Endothelial cell of umbilical vein (primary cell): ENCODE measurements at regions not wholly inside any gene's neighbourhood (a gene's known extent, or its start where the extent isn't known, plus 50 kb on each side); places are given as distances from the start of the nearest gene placed in this dataset.

Experiments
- BruUV-seq: library from RNA; stranded (reverse); fragments of 400-500 nt; replicated peaks from 2 replicates; lab custom pipeline; 2021; lab: Mats Ljungman, UMichigan
- CTCF ChIA-PET: fragments of 300-600, 350-600 bp; sonication (Branson Sonifier 250); formaldehyde crosslinking; loops from one replicate; lab custom pipeline; 2021; ENCODE audit warnings: antibody characterized with exemption, inconsistent platforms; lab: Charles Lee
- POLR2A ChIA-PET: fragments of 300-600, 350-600 bp; sonication (Branson Sonifier 250); formaldehyde crosslinking; loops from one replicate; lab custom pipeline; 2021; ENCODE audit warnings: antibody characterized with exemption, inconsistent platforms; lab: Charles Lee
- DNase-seq: peaks from one replicate; pipeline ENCODE4 v3.0.0-alpha.2; 2011; ENCODE audit warnings: low read depth, low spot score
- FAIRE-seq: peaks from 2 replicates; lab custom pipeline; 2011; peaks lifted over from hg19 to GRCh38; lab: Jason Lieb, UNC
- H2AFZ ChIP-seq: 2 replicates; pipeline ENCODE4 v1.6.0; 2012; ENCODE audit warnings: low read depth, low read length, control low read depth, inconsistent platforms
- H3K27ac ChIP-seq: 2 replicates; pipeline ENCODE4 v1.5.1; 2011; ENCODE audit warnings: low read depth, mild to moderate bottlenecking, control low read depth, low read length, moderate library complexity; ENCODE audit not compliant: insufficient read depth
- H3K27me3 ChIP-seq, 2 experiments: 2 replicates each; pipeline versions ENCODE4 v1.6.0 to v1.6.1; 2011; ENCODE audit warnings: low read length in 2 of 2, mixed read lengths in 1 of 2; ENCODE audit not compliant: control insufficient read depth in 2 of 2, insufficient read depth in 2 of 2
- H3K36me3 ChIP-seq, 2 experiments: 2 replicates in 1 of 2; 3 replicates in 1 of 2; pipeline ENCODE4 v1.5.1; 2011; ENCODE audit warnings: low read length in 2 of 2, mild to moderate bottlenecking in 1 of 2, moderate library complexity in 1 of 2; ENCODE audit not compliant: control insufficient read depth in 2 of 2, insufficient read depth in 2 of 2; ENCODE audit errors: extremely low read depth in 1 of 2
- H3K4me1 ChIP-seq: 3 replicates; pipeline ENCODE4 v1.5.1; 2011; ENCODE audit warnings: mild to moderate bottlenecking, low read length; ENCODE audit not compliant: control insufficient read depth, insufficient read depth; ENCODE audit errors: extremely low read depth
- H3K4me2 ChIP-seq: 2 replicates; pipeline ENCODE4 v1.6.1; 2011; ENCODE audit warnings: low read length, control low read depth, mixed read lengths; ENCODE audit not compliant: insufficient read depth
- H3K4me3 ChIP-seq, 3 experiments: fragments of 200-600 bp in 1 of 3; sonication (generic), shearing (Covaris generic) in 1 of 3; replicated peaks in 1 of 3; 2 replicates each; pipeline ENCODE4 v1.5.1; 2011 to 2016; ENCODE audit warnings: control low read depth in 3 of 3, low read length in 3 of 3, mild to moderate bottlenecking in 2 of 3, inconsistent platforms in 1 of 3, low read depth in 1 of 3, moderate library complexity in 1 of 3; ENCODE audit not compliant: insufficient read depth in 1 of 3
- H3K79me2 ChIP-seq: 2 replicates; pipeline ENCODE4 v1.6.0; 2012; ENCODE audit warnings: low read length, inconsistent platforms; ENCODE audit not compliant: control insufficient read depth, insufficient read depth
- H3K9ac ChIP-seq: replicated peaks from 2 replicates; pipeline ENCODE3; 2011; ENCODE audit warnings: low read length, control low read depth; ENCODE audit not compliant: insufficient read depth; ENCODE audit errors: extremely low read depth
- H3K9me1 ChIP-seq: replicated peaks from 3 replicates; pipeline ENCODE4 v1.6.0; 2011; ENCODE audit warnings: mild to moderate bottlenecking, low read length; ENCODE audit not compliant: control insufficient read depth, insufficient read depth; ENCODE audit errors: extremely low read depth
- H3K9me3 ChIP-seq: replicated peaks from 2 replicates; pipeline ENCODE4 v1.5.1; 2012; ENCODE audit warnings: low read length, inconsistent platforms; ENCODE audit not compliant: control insufficient read depth, insufficient read depth
- H4K20me1 ChIP-seq: replicated peaks from 2 replicates; pipeline ENCODE3; 2011; ENCODE audit warnings: mild to moderate bottlenecking, low read length; ENCODE audit not compliant: control insufficient read depth, insufficient read depth; ENCODE audit errors: extremely low read depth
- EZH2 ChIP-seq: IDR thresholded peaks from 2 replicates; pipeline ENCODE4 v1.6.1; 2012; ENCODE audit warnings: borderline replicate concordance, low read depth, mild to moderate bottlenecking, moderate library complexity, low read length, inconsistent platforms; ENCODE audit not compliant: severe bottlenecking
- FOS ChIP-seq: IDR thresholded peaks from 2 replicates; pipeline ENCODE4 v1.6.1; 2011; ENCODE audit warnings: mild to moderate bottlenecking, low read length, moderate library complexity, borderline replicate concordance; ENCODE audit not compliant: insufficient read depth
- GATA2 ChIP-seq: IDR thresholded peaks from 2 replicates; pipeline ENCODE4 v1.7.0; 2011; ENCODE audit warnings: low read depth, mild to moderate bottlenecking, moderate library complexity, mixed read lengths, low read length; ENCODE audit not compliant: insufficient read length, insufficient read depth
- MYC ChIP-seq: IDR thresholded peaks from one replicate; pipeline ENCODE4 v1.6.1; 2011; ENCODE audit warnings: mild to moderate bottlenecking, low read depth, low read length
- POLR2A ChIP-seq: IDR thresholded peaks from 2 replicates; pipeline ENCODE4 v1.6.1; 2012; ENCODE audit warnings: low read depth, mild to moderate bottlenecking, control low read depth, low read length
- POLR2AphosphoS5 ChIP-seq: IDR thresholded peaks from 2 replicates; pipeline ENCODE4 v1.6.1; 2012; ENCODE audit warnings: low read depth, mild to moderate bottlenecking, control low read depth, low read length, moderate library complexity; ENCODE audit not compliant: insufficient read depth
- dilution Hi-C: fragments of 300-500 bp; cut with MboI; formaldehyde crosslinking; loops from one replicate; pipeline ENCODE4 v1.15.0; 2019; ENCODE audit warnings: low sequenced_read_pairs; ENCODE audit not compliant: extremely low pct_ligation_motif_present
- intact Hi-C: fragments of 100-400 bp; cut with micrococcal nuclease; formaldehyde crosslinking; loops from one replicate; pipeline ENCODE4 v1.10.0; 2022
- TF ChIP-seq, protein P1 (sequence below): IDR thresholded peaks from 2 replicates; pipeline ENCODE4 v1.6.1; 2011; ENCODE audit not compliant: insufficient read depth, insufficient read length
- TF ChIP-seq, protein P2 (sequence below), 2 donors: IDR thresholded peaks; 1 replicate in 1 of 2; 2 replicates in 1 of 2; pipeline ENCODE4 v1.5.1; 2011; ENCODE audit warnings: low read length in 2 of 2, mild to moderate bottlenecking in 2 of 2, moderate library complexity in 2 of 2, control low read depth in 1 of 2, inconsistent platforms in 1 of 2, low read depth in 1 of 2; ENCODE audit not compliant: insufficient read depth in 1 of 2; ENCODE audit errors: extremely low read depth in 1 of 2

DNA sequence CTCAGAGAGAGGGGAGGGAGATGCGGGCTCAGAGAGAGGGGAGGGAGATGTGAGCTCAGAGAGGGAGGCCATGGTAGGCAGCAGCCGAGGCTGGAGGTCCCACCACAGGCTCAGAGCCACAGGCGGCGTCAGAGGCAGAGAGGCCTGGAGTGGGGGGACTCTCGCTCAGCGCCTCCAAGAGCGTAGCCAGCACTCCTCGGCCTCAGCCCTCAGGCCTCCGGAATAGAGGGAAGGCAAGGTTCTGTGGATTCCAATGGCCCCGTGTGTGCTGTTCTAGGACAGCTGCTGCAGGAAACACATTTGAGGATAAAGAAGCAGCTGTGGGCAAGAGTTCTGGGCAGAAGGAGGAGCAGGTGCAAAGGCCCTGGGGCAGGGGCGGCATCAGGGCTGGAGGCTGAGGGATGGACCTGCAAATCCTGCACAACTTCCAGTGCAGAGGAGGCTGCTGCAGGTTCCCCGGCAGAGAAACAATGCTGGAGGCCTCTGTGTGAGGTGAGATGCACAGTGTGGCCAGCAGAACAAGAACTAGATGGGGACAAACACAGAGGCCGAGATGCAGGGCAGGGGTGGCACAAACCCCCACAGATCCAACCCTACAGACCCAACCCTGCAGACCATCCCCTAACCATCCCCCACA lies 59.1 kb upstream of the GALNT9 start:
- DNase-seq (no peak), FAIRE-seq (no peak)
- peaks cover 0 to 3% of the 10 kb centered on the region in 2 experiments for H3K27me3 ChIP-seq
- dilution Hi-C loops (no loop called here), intact Hi-C loops (no loop called here)
- H3K9me3 ChIP-seq, result no peaks in the 10 kb centered on the region
- TF ChIP-seq MYC (no peak), EZH2 (no peak), POLR2A (no peak), POLR2AphosphoS5 (no peak), FOS (no peak), GATA2 (no peak)
- TF ChIP-seq, protein P1, sequence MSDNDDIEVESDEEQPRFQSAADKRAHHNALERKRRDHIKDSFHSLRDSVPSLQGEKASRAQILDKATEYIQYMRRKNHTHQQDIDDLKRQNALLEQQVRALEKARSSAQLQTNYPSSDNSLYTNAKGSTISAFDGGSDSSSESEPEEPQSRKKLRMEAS, result no peak
- TF ChIP-seq, protein P2, sequence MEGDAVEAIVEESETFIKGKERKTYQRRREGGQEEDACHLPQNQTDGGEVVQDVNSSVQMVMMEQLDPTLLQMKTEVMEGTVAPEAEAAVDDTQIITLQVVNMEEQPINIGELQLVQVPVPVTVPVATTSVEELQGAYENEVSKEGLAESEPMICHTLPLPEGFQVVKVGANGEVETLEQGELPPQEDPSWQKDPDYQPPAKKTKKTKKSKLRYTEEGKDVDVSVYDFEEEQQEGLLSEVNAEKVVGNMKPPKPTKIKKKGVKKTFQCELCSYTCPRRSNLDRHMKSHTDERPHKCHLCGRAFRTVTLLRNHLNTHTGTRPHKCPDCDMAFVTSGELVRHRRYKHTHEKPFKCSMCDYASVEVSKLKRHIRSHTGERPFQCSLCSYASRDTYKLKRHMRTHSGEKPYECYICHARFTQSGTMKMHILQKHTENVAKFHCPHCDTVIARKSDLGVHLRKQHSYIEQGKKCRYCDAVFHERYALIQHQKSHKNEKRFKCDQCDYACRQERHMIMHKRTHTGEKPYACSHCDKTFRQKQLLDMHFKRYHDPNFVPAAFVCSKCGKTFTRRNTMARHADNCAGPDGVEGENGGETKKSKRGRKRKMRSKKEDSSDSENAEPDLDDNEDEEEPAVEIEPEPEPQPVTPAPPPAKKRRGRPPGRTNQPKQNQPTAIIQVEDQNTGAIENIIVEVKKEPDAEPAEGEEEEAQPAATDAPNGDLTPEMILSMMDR (IDR thresholded peaks at IDR 0.05; ENCODE audit: extremely low read depth in 1 of 2, insufficient read depth in 1 of 2, low read depth in 1 of 2, low read length in 2 of 2), result no peak
- H3K4me2 ChIP-seq, result no peak overlapping the region
- no peaks in the 10 kb centered on the region for H3K79me2 ChIP-seq
- H3K4me1 ChIP-seq, result no peaks in the 10 kb centered on the region
- no peaks in the 10 kb centered on the region for H4K20me1 ChIP-seq
- H2AFZ ChIP-seq, result no peak overlapping the region
- no peaks in the 10 kb centered on the region for H3K36me3 ChIP-seq
- H3K27ac ChIP-seq, result no peak overlapping the region
- POLR2A ChIA-PET, result interaction anchor here (0.6 kb wide), 1 partner anchor 439 kb away, joined by 7 read pairs; the partner anchor contains the start of gene EP400
- H3K9me1 ChIP-seq, result no peaks in the 10 kb centered on the region
- no TSS peak for BruUV-seq
- CTCF ChIA-PET, result no interaction called here
- no peak overlapping the region for H3K9ac ChIP-seq
- H3K4me3 ChIP-seq, result no peak overlapping the region
